ENCODE measurements at regions not wholly inside any gene's neighbourhood (a gene's known extent, or its start where the extent isn't known, plus 50 kb on each side); places are given as distances from the start of the nearest gene placed in this dataset.

GRCh38 chrX:117059848-117060247 lies 597.1 kb upstream of the CT83 start:
- no peak overlapping the region for H3K27ac ChIP-seq (ENCODE audit: low read length)
- H3K9me2 ChIP-seq (replicated peaks; ENCODE audit: low read length), result no peaks in the 10 kb centered on the region
- ChIA-PET CTCF (no interaction called here), POLR2A (ENCODE audit: unreplicated experiment) (no interaction called here)
- no peak for DNase-seq
- intact Hi-C loops (cut with micrococcal nuclease), result no loop called here
- H3K4me1 ChIP-seq (ENCODE audit: insufficient read depth, low read length), result no peaks in the 10 kb centered on the region
- no peaks in the 10 kb centered on the region for H4K20me1 ChIP-seq (ENCODE audit: low read length)
- BruUV-seq (replicated peaks), result no TSS peak
- ATAC-seq, result no peak
- H3K27me3 ChIP-seq (ENCODE audit: low read length), result no peaks in the 10 kb centered on the region
- TF ChIP-seq CTCF (conservative IDR thresholded peaks at IDR 0.05; ENCODE audit: low read depth, low read length) (no peak), EZH2phosphoT487 (IDR thresholded peaks at IDR 0.05; ENCODE audit: borderline replicate concordance, low read length) (no peak), EZH2 (IDR thresholded peaks at IDR 0.05; ENCODE audit: low read length, unreplicated experiment) (no peak)
- H2AFZ ChIP-seq (ENCODE audit: low read length), result no peak overlapping the region
- H3F3A ChIP-seq (ENCODE audit: low read length, unreplicated experiment), result no peaks in the 10 kb centered on the region
- no peaks in the 10 kb centered on the region for H3K9me3 ChIP-seq (ENCODE audit: low read length)
- H3K79me2 ChIP-seq (ENCODE audit: low read length), result no peaks in the 10 kb centered on the region
- no peaks in the 10 kb centered on the region for H3K36me3 ChIP-seq (ENCODE audit: low read depth, low read length)
- H3K9ac ChIP-seq (ENCODE audit: low read length), result no peak overlapping the region
- H3K4me2 ChIP-seq (ENCODE audit: low read length), result no peak overlapping the region
- no peak overlapping the region for H3K4me3 ChIP-seq (ENCODE audit: low read length)

- POLR2A ChIA-PET (ENCODE audit: unreplicated experiment), result no interaction called here
- no peak for ATAC-seq
- Histone ChIP-seq H3K9me2 (replicated peaks; ENCODE audit: low read length) (no peaks in the 10 kb centered on the region), H3K36me3 (ENCODE audit: low read depth, low read length) (no peaks in the 10 kb centered on the region), H3K9me3 (ENCODE audit: low read length) (no peaks in the 10 kb centered on the region), H3F3A (ENCODE audit: low read length, unreplicated experiment) (no peaks in the 10 kb centered on the region), H4K20me1 (ENCODE audit: low read length) (no peaks in the 10 kb centered on the region), H3K9ac (ENCODE audit: low read length) (no peak overlapping the region), H3K4me2 (ENCODE audit: low read length) (no peak overlapping the region), H3K4me1 (ENCODE audit: insufficient read depth, low read length) (no peaks in the 10 kb centered on the region), H3K27ac (ENCODE audit: low read length) (no peak overlapping the region), H3K27me3 (ENCODE audit: low read length) (no peaks in the 10 kb centered on the region), H3K4me3 (ENCODE audit: low read length) (no peak overlapping the region), H2AFZ (ENCODE audit: low read length) (no peak overlapping the region), H3K79me2 (ENCODE audit: low read length) (no peaks in the 10 kb centered on the region)
- no peak for DNase-seq
- TF ChIP-seq CTCF (conservative IDR thresholded peaks at IDR 0.05; ENCODE audit: low read depth, low read length), result no peak
- TF ChIP-seq EZH2phosphoT487 (IDR thresholded peaks at IDR 0.05; ENCODE audit: borderline replicate concordance, low read length), result no peak
- no peak for TF ChIP-seq EZH2 (IDR thresholded peaks at IDR 0.05; ENCODE audit: low read length, unreplicated experiment)
- CTCF ChIA-PET, result no interaction called here
- intact Hi-C loops (cut with micrococcal nuclease), result no loop called here
- BruUV-seq (replicated peaks), result no TSS peak
Measured at GRCh38 chrX:117053260-117053659, 590.5 kb upstream of the CT83 start.

- no TSS peak for BruUV-seq (replicated peaks)
- H3K27me3 ChIP-seq (ENCODE audit: low read length), result no peaks in the 10 kb centered on the region
- no peaks in the 10 kb centered on the region for H3K4me1 ChIP-seq (ENCODE audit: insufficient read depth, low read length)
- H3K9ac ChIP-seq (ENCODE audit: low read length), result no peak overlapping the region
- no peak overlapping the region for H3K4me3 ChIP-seq (ENCODE audit: low read length)
- no peaks in the 10 kb centered on the region for H3K9me2 ChIP-seq (replicated peaks; ENCODE audit: low read length)
- CTCF ChIA-PET, result no interaction called here
- no peak for DNase-seq
- no peak overlapping the region for H3K27ac ChIP-seq (ENCODE audit: low read length)
- no peaks in the 10 kb centered on the region for H3K9me3 ChIP-seq (ENCODE audit: low read length)
- intact Hi-C loops (cut with micrococcal nuclease), result no loop called here
- H2AFZ ChIP-seq (ENCODE audit: low read length), result no peak overlapping the region
- no peaks in the 10 kb centered on the region for H3F3A ChIP-seq (ENCODE audit: low read length, unreplicated experiment)
- TF ChIP-seq EZH2 (IDR thresholded peaks at IDR 0.05; ENCODE audit: low read length, unreplicated experiment), result no peak
- no peak for TF ChIP-seq CTCF (conservative IDR thresholded peaks at IDR 0.05; ENCODE audit: low read depth, low read length)
- TF ChIP-seq EZH2phosphoT487 (IDR thresholded peaks at IDR 0.05; ENCODE audit: borderline replicate concordance, low read length), result no peak
- H3K79me2 ChIP-seq (ENCODE audit: low read length), result no peaks in the 10 kb centered on the region
- H3K36me3 ChIP-seq (ENCODE audit: low read depth, low read length), result no peaks in the 10 kb centered on the region
- H4K20me1 ChIP-seq (ENCODE audit: low read length), result no peaks in the 10 kb centered on the region
- no peak overlapping the region for H3K4me2 ChIP-seq (ENCODE audit: low read length)
- ATAC-seq, result no peak
- POLR2A ChIA-PET (ENCODE audit: unreplicated experiment), result no interaction called here
Measured at GRCh38 chrX:117038918-117039440, 576.2 kb upstream of the CT83 start.
